Endothelial cell of umbilical vein (primary cell): ENCODE measurements at regions not wholly inside any gene's neighbourhood (a gene's known extent, or its start where the extent isn't known, plus 50 kb on each side); places are given as distances from the start of the nearest gene placed in this dataset.

Experiments
- BruUV-seq: library from RNA; stranded (reverse); fragments of 400-500 nt; replicated peaks from 2 replicates; lab custom pipeline; 2021; lab: Mats Ljungman, UMichigan
- CTCF ChIA-PET: fragments of 300-600, 350-600 bp; sonication (Branson Sonifier 250); formaldehyde crosslinking; loops from one replicate; lab custom pipeline; 2021; ENCODE audit warnings: antibody characterized with exemption, inconsistent platforms; lab: Charles Lee
- POLR2A ChIA-PET: fragments of 300-600, 350-600 bp; sonication (Branson Sonifier 250); formaldehyde crosslinking; loops from one replicate; lab custom pipeline; 2021; ENCODE audit warnings: antibody characterized with exemption, inconsistent platforms; lab: Charles Lee
- DNase-seq: peaks from one replicate; pipeline ENCODE4 v3.0.0-alpha.2; 2011; ENCODE audit warnings: low read depth, low spot score
- FAIRE-seq: peaks from 2 replicates; lab custom pipeline; 2011; peaks lifted over from hg19 to GRCh38; lab: Jason Lieb, UNC
- H2AFZ ChIP-seq: 2 replicates; pipeline ENCODE4 v1.6.0; 2012; ENCODE audit warnings: low read depth, low read length, control low read depth, inconsistent platforms
- H3K27ac ChIP-seq: 2 replicates; pipeline ENCODE4 v1.5.1; 2011; ENCODE audit warnings: low read depth, mild to moderate bottlenecking, control low read depth, low read length, moderate library complexity; ENCODE audit not compliant: insufficient read depth
- H3K27me3 ChIP-seq, 2 experiments: 2 replicates each; pipeline versions ENCODE4 v1.6.0 to v1.6.1; 2011; ENCODE audit warnings: low read length in 2 of 2, mixed read lengths in 1 of 2; ENCODE audit not compliant: control insufficient read depth in 2 of 2, insufficient read depth in 2 of 2
- H3K36me3 ChIP-seq, 2 experiments: 2 replicates in 1 of 2; 3 replicates in 1 of 2; pipeline ENCODE4 v1.5.1; 2011; ENCODE audit warnings: low read length in 2 of 2, mild to moderate bottlenecking in 1 of 2, moderate library complexity in 1 of 2; ENCODE audit not compliant: control insufficient read depth in 2 of 2, insufficient read depth in 2 of 2; ENCODE audit errors: extremely low read depth in 1 of 2
- H3K4me1 ChIP-seq: 3 replicates; pipeline ENCODE4 v1.5.1; 2011; ENCODE audit warnings: mild to moderate bottlenecking, low read length; ENCODE audit not compliant: control insufficient read depth, insufficient read depth; ENCODE audit errors: extremely low read depth
- H3K4me2 ChIP-seq: 2 replicates; pipeline ENCODE4 v1.6.1; 2011; ENCODE audit warnings: low read length, control low read depth, mixed read lengths; ENCODE audit not compliant: insufficient read depth
- H3K4me3 ChIP-seq, 3 experiments: fragments of 200-600 bp in 1 of 3; sonication (generic), shearing (Covaris generic) in 1 of 3; replicated peaks in 1 of 3; 2 replicates each; pipeline ENCODE4 v1.5.1; 2011 to 2016; ENCODE audit warnings: control low read depth in 3 of 3, low read length in 3 of 3, mild to moderate bottlenecking in 2 of 3, inconsistent platforms in 1 of 3, low read depth in 1 of 3, moderate library complexity in 1 of 3; ENCODE audit not compliant: insufficient read depth in 1 of 3
- H3K79me2 ChIP-seq: 2 replicates; pipeline ENCODE4 v1.6.0; 2012; ENCODE audit warnings: low read length, inconsistent platforms; ENCODE audit not compliant: control insufficient read depth, insufficient read depth
- H3K9ac ChIP-seq: replicated peaks from 2 replicates; pipeline ENCODE3; 2011; ENCODE audit warnings: low read length, control low read depth; ENCODE audit not compliant: insufficient read depth; ENCODE audit errors: extremely low read depth
- H3K9me1 ChIP-seq: replicated peaks from 3 replicates; pipeline ENCODE4 v1.6.0; 2011; ENCODE audit warnings: mild to moderate bottlenecking, low read length; ENCODE audit not compliant: control insufficient read depth, insufficient read depth; ENCODE audit errors: extremely low read depth
- H3K9me3 ChIP-seq: replicated peaks from 2 replicates; pipeline ENCODE4 v1.5.1; 2012; ENCODE audit warnings: low read length, inconsistent platforms; ENCODE audit not compliant: control insufficient read depth, insufficient read depth
- H4K20me1 ChIP-seq: replicated peaks from 2 replicates; pipeline ENCODE3; 2011; ENCODE audit warnings: mild to moderate bottlenecking, low read length; ENCODE audit not compliant: control insufficient read depth, insufficient read depth; ENCODE audit errors: extremely low read depth
- CTCF ChIP-seq, 2 donors: IDR thresholded peaks; 1 replicate in 1 of 2; 2 replicates in 1 of 2; pipeline ENCODE4 v1.5.1; 2011; ENCODE audit warnings: low read length in 2 of 2, mild to moderate bottlenecking in 2 of 2, moderate library complexity in 2 of 2, control low read depth in 1 of 2, inconsistent platforms in 1 of 2, low read depth in 1 of 2; ENCODE audit not compliant: insufficient read depth in 1 of 2; ENCODE audit errors: extremely low read depth in 1 of 2
- EZH2 ChIP-seq: IDR thresholded peaks from 2 replicates; pipeline ENCODE4 v1.6.1; 2012; ENCODE audit warnings: borderline replicate concordance, low read depth, mild to moderate bottlenecking, moderate library complexity, low read length, inconsistent platforms; ENCODE audit not compliant: severe bottlenecking
- FOS ChIP-seq: IDR thresholded peaks from 2 replicates; pipeline ENCODE4 v1.6.1; 2011; ENCODE audit warnings: mild to moderate bottlenecking, low read length, moderate library complexity, borderline replicate concordance; ENCODE audit not compliant: insufficient read depth
- GATA2 ChIP-seq: IDR thresholded peaks from 2 replicates; pipeline ENCODE4 v1.7.0; 2011; ENCODE audit warnings: low read depth, mild to moderate bottlenecking, moderate library complexity, mixed read lengths, low read length; ENCODE audit not compliant: insufficient read length, insufficient read depth
- JUN ChIP-seq: IDR thresholded peaks from 2 replicates; pipeline ENCODE4 v1.6.1; 2011; ENCODE audit warnings: borderline replicate concordance, low read depth; ENCODE audit not compliant: insufficient read length, insufficient read depth
- MAX ChIP-seq: IDR thresholded peaks from 2 replicates; pipeline ENCODE4 v1.6.1; 2011; ENCODE audit not compliant: insufficient read depth, insufficient read length
- MYC ChIP-seq: IDR thresholded peaks from one replicate; pipeline ENCODE4 v1.6.1; 2011; ENCODE audit warnings: mild to moderate bottlenecking, low read depth, low read length
- POLR2A ChIP-seq: IDR thresholded peaks from 2 replicates; pipeline ENCODE4 v1.6.1; 2012; ENCODE audit warnings: low read depth, mild to moderate bottlenecking, control low read depth, low read length
- POLR2AphosphoS5 ChIP-seq: IDR thresholded peaks from 2 replicates; pipeline ENCODE4 v1.6.1; 2012; ENCODE audit warnings: low read depth, mild to moderate bottlenecking, control low read depth, low read length, moderate library complexity; ENCODE audit not compliant: insufficient read depth
- dilution Hi-C: fragments of 300-500 bp; cut with MboI; formaldehyde crosslinking; loops from one replicate; pipeline ENCODE4 v1.15.0; 2019; ENCODE audit warnings: low sequenced_read_pairs; ENCODE audit not compliant: extremely low pct_ligation_motif_present
- intact Hi-C: fragments of 100-400 bp; cut with micrococcal nuclease; formaldehyde crosslinking; loops from one replicate; pipeline ENCODE4 v1.10.0; 2022

- ChIA-PET POLR2A (no interaction called here), CTCF (no interaction called here)
- H3K79me2 ChIP-seq, result no peaks in the 10 kb centered on the region
- H3K4me3 ChIP-seq, result no peak overlapping the region
- H3K4me2 ChIP-seq, result no peak overlapping the region
- no peak overlapping the region for H2AFZ ChIP-seq
- intact Hi-C loops, result no loop called here
- no peaks in the 10 kb centered on the region for H3K27me3 ChIP-seq
- no TSS peak for BruUV-seq
- FAIRE-seq (no peak), DNase-seq (no peak)
- TF ChIP-seq JUN (no peak), EZH2 (no peak), POLR2A (no peak), CTCF (IDR thresholded peaks at IDR 0.05; ENCODE audit: extremely low read depth in 1 of 2, insufficient read depth in 1 of 2, low read depth in 1 of 2, low read length in 2 of 2) (no peak), FOS (no peak), POLR2AphosphoS5 (no peak), GATA2 (no peak), MYC (no peak), MAX (no peak)
- no peaks in the 10 kb centered on the region for H3K4me1 ChIP-seq
- H3K9ac ChIP-seq, result no peak overlapping the region
- H3K9me1 ChIP-seq, result no peaks in the 10 kb centered on the region
- H3K36me3 ChIP-seq, result no peaks in the 10 kb centered on the region
- no peaks in the 10 kb centered on the region for H4K20me1 ChIP-seq
- H3K27ac ChIP-seq, result no peak overlapping the region
- dilution Hi-C loops, result no loop called here
- no peaks in the 10 kb centered on the region for H3K9me3 ChIP-seq
Observed at GRCh38 chr3:118802325-118803095, 232.1 kb downstream of the IGSF11 start.
